Osteoblast (primary cell): ENCODE measurements at regions not wholly inside any gene's neighbourhood (a gene's known extent, or its start where the extent isn't known, plus 50 kb on each side); places are given as distances from the start of the nearest gene placed in this dataset.

Source experiments
- DNase-seq: peaks from one replicate; pipeline ENCODE4 v3.0.0; 2011; ENCODE audit warnings: low spot score, mixed read lengths; ENCODE audit not compliant: insufficient read length; ENCODE audit errors: missing footprints
- H2AFZ ChIP-seq: 2 replicates; pipeline ENCODE4 v1.6.0; 2011; ENCODE audit warnings: mild to moderate bottlenecking, low read length
- H3K27ac ChIP-seq: 2 replicates; pipeline ENCODE4 v1.5.1; 2011; ENCODE audit warnings: mild to moderate bottlenecking, low read depth, low read length, moderate library complexity
- H3K27me3 ChIP-seq: 2 replicates; pipeline ENCODE4 v1.6.0; 2012; ENCODE audit warnings: mild to moderate bottlenecking, control low read depth, inconsistent platforms, low read length, moderate library complexity; ENCODE audit not compliant: insufficient read depth
- H3K36me3 ChIP-seq: 2 replicates; pipeline ENCODE4 v1.5.1; 2011; ENCODE audit warnings: mild to moderate bottlenecking, low read length, control low read depth, moderate library complexity; ENCODE audit not compliant: insufficient read depth
- H3K4me1 ChIP-seq: 2 replicates; pipeline ENCODE4 v1.5.1; 2011; ENCODE audit warnings: mild to moderate bottlenecking, low read length, control low read depth, moderate library complexity; ENCODE audit not compliant: insufficient read depth
- H3K4me2 ChIP-seq: 2 replicates; pipeline ENCODE4 v1.6.0; 2011; ENCODE audit warnings: mild to moderate bottlenecking, low read length; ENCODE audit not compliant: insufficient read depth
- H3K4me3 ChIP-seq: fragments of 200-600 bp; sonication (generic); 3 replicates; pipeline ENCODE4 v1.5.1; 2012; ENCODE audit warnings: mild to moderate bottlenecking, low read length, inconsistent platforms; ENCODE audit not compliant: insufficient read depth
- H3K79me2 ChIP-seq: 2 replicates; pipeline ENCODE4 v1.6.0; 2012; ENCODE audit warnings: mild to moderate bottlenecking, low read length, control low read depth, inconsistent platforms; ENCODE audit not compliant: insufficient read depth
- H3K9me3 ChIP-seq: 2 replicates; pipeline ENCODE4 v1.5.1; 2011; ENCODE audit warnings: low read depth, low read length, control low read depth
- H4K20me1 ChIP-seq: 2 replicates; pipeline ENCODE4 v1.6.0; 2012; ENCODE audit warnings: mild to moderate bottlenecking, low read length, control low read depth; ENCODE audit not compliant: insufficient read depth
- TF ChIP-seq, protein P1 (sequence below): IDR thresholded peaks from 2 replicates; pipeline ENCODE4 v1.5.1; 2011; ENCODE audit warnings: mild to moderate bottlenecking, low read depth, low read length, moderate library complexity; ENCODE audit errors: extremely low read depth

DNA sequence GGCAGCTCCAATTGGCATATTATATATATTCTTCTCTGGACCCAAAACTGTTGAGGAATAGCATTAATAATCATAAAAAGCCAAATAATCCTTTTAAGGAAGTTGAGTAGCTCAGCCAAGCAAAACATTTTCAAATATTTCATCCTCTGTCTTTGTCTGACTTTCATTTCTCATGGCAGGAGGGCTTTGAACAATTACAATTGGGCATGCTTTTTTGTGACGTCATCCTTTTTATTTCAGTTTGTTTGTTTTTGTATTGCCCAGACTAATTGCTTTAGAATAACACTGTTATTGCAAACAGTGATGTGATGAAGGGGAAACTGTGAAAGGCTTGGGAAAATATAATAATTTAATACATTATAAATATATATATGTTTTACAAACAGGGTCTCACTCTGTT is 65.2 kb upstream of the MAP1B start:
- Histone ChIP-seq H3K4me1 (no peaks in the 10 kb centered on the region), H3K27me3 (peaks cover 23% of the 10 kb centered on the region), H3K79me2 (no peaks in the 10 kb centered on the region), H3K9me3 (no peaks in the 10 kb centered on the region), H3K4me3 (no peak overlapping the region), H2AFZ (no peak overlapping the region), H3K36me3 (no peaks in the 10 kb centered on the region), H4K20me1 (no peaks in the 10 kb centered on the region), H3K4me2 (no peak overlapping the region), H3K27ac (no peak overlapping the region)
- DNase-seq: no peak
- TF ChIP-seq, protein P1, sequence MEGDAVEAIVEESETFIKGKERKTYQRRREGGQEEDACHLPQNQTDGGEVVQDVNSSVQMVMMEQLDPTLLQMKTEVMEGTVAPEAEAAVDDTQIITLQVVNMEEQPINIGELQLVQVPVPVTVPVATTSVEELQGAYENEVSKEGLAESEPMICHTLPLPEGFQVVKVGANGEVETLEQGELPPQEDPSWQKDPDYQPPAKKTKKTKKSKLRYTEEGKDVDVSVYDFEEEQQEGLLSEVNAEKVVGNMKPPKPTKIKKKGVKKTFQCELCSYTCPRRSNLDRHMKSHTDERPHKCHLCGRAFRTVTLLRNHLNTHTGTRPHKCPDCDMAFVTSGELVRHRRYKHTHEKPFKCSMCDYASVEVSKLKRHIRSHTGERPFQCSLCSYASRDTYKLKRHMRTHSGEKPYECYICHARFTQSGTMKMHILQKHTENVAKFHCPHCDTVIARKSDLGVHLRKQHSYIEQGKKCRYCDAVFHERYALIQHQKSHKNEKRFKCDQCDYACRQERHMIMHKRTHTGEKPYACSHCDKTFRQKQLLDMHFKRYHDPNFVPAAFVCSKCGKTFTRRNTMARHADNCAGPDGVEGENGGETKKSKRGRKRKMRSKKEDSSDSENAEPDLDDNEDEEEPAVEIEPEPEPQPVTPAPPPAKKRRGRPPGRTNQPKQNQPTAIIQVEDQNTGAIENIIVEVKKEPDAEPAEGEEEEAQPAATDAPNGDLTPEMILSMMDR: no peak

DNA sequence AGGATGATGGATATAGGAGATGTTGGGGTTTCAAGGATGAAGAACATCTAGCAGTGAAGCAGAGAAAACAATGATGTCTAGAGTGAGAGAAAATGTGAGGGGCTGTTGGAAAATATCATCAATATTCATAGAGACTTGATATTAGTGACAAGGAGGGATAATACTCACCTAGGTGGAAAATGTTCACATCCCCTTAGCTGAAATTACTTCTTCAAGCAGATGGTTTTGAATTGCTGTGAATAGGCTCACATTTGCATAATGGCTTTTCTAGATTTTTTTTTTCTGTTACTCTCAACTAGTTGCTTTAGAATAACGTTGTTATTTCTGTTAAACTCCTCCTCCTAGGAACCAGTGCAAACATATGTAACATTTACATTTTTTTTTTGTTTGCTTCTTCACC is 61.6 kb upstream of the MAP1B start:
- TF ChIP-seq, protein P1: no peak
- H3K27ac ChIP-seq: no peak overlapping the region
- DNase-seq: no peak

DNA sequence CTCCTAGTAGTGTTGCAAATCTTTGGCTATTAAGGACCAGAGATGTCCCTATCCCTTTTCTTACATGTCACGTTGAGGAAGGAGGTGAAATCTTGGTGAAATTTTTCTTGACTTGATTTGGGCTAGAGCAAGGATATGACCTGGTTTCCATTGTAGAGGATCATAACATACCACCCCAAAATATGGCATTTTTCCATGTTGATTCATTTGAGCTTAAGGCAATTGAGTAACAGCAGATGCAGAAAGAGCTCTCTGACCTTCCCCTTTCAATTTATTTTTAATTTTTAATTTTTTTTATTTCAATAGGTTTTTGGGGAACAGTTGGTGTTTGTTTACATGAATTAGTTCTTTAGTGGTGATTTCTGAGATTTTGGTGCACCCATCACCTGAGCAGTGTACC is 61.2 kb upstream of the MAP1B start:
- Histone ChIP-seq H3K27me3 (peaks cover 27% of the 10 kb centered on the region), H2AFZ (no peak overlapping the region), H3K4me2 (no peak overlapping the region), H3K4me3 (no peak overlapping the region), H3K4me1 (no peaks in the 10 kb centered on the region), H4K20me1 (no peaks in the 10 kb centered on the region), H3K36me3 (no peaks in the 10 kb centered on the region), H3K9me3 (no peaks in the 10 kb centered on the region), H3K79me2 (no peaks in the 10 kb centered on the region), H3K27ac (no peak overlapping the region)
- TF ChIP-seq, protein P1: no peak
- DNase-seq: no peak

More for the DNA sequence above, 61.6 kb upstream of the MAP1B start:
- H3K79me2 ChIP-seq: no peaks in the 10 kb centered on the region
- H3K4me1 ChIP-seq: no peaks in the 10 kb centered on the region
- H3K4me2 ChIP-seq: no peak overlapping the region
- H3K4me3 ChIP-seq: no peak overlapping the region
- no peaks in the 10 kb centered on the region for H3K36me3 ChIP-seq
- H4K20me1 ChIP-seq: no peaks in the 10 kb centered on the region
- no peaks in the 10 kb centered on the region for H3K9me3 ChIP-seq
- no peak overlapping the region for H2AFZ ChIP-seq
- peaks cover 30% of the 10 kb centered on the region for H3K27me3 ChIP-seq

DNA sequence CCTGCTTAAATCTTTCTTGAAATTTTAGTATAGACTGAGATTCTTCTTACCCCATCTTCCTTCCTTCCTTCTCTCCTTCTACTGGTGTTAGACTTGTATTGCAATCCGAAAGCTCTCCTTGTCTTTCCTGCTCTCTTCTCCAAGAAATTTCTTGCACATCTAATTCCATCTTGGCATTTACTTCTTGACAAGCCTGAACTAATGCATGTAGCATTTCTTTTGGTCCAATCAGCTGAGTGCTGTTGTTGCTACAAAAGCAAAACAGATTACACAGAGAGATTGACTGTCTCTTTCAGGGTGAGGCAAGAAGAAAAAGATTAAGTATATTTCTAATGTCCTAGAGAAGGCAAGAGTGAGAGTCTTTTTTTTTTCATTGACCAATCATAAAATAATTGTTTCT is 51.6 kb upstream of the MAP1B start:
- peaks cover 31% of the 10 kb centered on the region for H3K27me3 ChIP-seq
- H4K20me1 ChIP-seq: no peaks in the 10 kb centered on the region
- no peak overlapping the region for H3K27ac ChIP-seq
- H3K36me3 ChIP-seq: no peaks in the 10 kb centered on the region
- H2AFZ ChIP-seq: no peak overlapping the region
- H3K4me3 ChIP-seq: no peak overlapping the region
- H3K79me2 ChIP-seq: no peaks in the 10 kb centered on the region
- no peaks in the 10 kb centered on the region for H3K4me1 ChIP-seq
- DNase-seq: no peak
- H3K9me3 ChIP-seq: no peaks in the 10 kb centered on the region
- TF ChIP-seq, protein P1: no peak
- no peak overlapping the region for H3K4me2 ChIP-seq
